Urinary bladder (tissue), 3 donors: ENCODE measurements at regions not wholly inside any gene's neighbourhood (a gene's known extent, or its start where the extent isn't known, plus 50 kb on each side); places are given as distances from the start of the nearest gene placed in this dataset.

Experiments
- DNase-seq: peaks from one replicate; pipeline ENCODE4 v3.0.0-alpha.2; 2015; ENCODE audit errors: extremely low spot score
- H3K27ac ChIP-seq: one replicate; pipeline ENCODE4 v1.5.1; 2013; ENCODE audit warnings: low read depth, mild to moderate bottlenecking, moderate library complexity
- H3K36me3 ChIP-seq: one replicate; pipeline ENCODE4 v1.6.1; 2013; ENCODE audit warnings: mild to moderate bottlenecking, moderate library complexity; ENCODE audit not compliant: insufficient read depth
- H3K4me1 ChIP-seq: one replicate; pipeline ENCODE4 v1.6.1; 2013; ENCODE audit warnings: mild to moderate bottlenecking, moderate library complexity; ENCODE audit not compliant: insufficient read depth
- H3K4me3 ChIP-seq: one replicate; pipeline ENCODE4 v1.5.1; 2013; ENCODE audit warnings: low read depth, low read length
- WGBS: extraction: QIAGEN DNeasy Blood & Tissue Kit; methylation state at CpG from one replicate; pipeline ENCODE4 v1.1.7; 2013; 5-methylcytosine and 5-hydroxymethylcytosine counted together
- donor health status: healthy with polysubstance abuse.
- donor health status: healthy.

DNA sequence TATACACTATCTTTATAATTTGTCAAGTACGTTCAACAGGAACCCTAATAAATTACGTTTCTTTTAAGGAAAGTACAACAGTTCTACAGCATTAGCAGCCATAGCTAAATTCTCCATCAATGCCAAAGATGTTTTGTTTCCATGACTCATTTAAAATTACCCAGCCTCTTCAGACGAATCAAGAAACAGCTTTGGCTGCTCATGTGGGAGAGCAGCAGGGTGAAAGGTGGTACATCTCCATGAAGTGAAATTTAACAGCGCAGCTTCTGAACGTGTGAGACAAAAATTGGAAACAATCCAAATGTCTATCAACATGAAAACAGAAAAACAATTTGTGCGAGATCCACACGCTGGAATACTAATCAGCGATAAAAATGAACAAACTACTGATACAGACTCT lies 327.3 kb upstream of the CDH6 start:
- Histone ChIP-seq H3K27ac (no peak overlapping the region), H3K4me3 (no peak overlapping the region), H3K36me3 (no peaks in the 10 kb centered on the region), H3K4me1 (no peaks in the 10 kb centered on the region)
- WGBS: 80% methylated on average over 8 of the region's 8 CpGs
- DNase-seq: no peak

DNA sequence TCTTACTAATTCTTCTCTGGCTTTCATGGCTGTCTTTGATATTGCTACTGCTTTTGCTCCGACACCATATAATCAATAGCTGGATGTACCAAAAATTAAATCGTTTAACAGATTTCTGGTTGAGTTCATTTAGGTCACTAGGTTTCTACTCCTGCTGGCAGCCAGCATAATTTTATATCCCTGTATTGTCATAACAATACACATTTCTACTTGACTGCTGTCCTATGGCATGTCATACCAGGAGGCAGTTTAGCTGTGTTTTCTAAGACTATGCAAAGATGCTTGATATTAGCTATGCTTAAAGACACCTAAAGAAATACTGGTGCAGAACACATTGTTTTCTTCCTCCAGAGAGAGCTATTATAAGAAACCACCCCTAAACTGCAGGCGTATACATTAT lies 337.2 kb upstream of the CDH6 start:
- Histone ChIP-seq H3K4me3 (no peak overlapping the region), H3K4me1 (no peaks in the 10 kb centered on the region), H3K36me3 (no peaks in the 10 kb centered on the region), H3K27ac (no peak overlapping the region)
- WGBS: 89% methylated on average over 3 of the region's 3 CpGs
- DNase-seq: no peak

DNA sequence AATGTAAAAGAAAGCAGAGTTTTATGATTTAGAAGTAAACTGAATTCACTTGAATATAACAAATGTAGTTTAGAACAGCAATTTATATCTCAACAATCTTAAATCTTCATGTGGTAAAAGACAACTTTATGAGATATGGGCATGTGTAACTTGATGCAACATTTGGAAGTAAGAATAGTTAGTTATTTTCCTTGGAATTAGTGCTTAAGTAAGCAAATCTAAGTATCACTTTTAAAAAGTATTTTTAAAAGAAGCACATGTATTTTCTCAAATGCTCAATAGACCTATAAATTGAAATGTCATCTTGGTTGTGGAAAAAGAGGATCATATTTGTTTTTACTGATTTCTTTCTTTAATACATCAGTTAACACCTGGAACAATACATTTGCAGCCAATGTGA lies 340.3 kb upstream of the CDH6 start:
- no peak for DNase-seq
- Histone ChIP-seq H3K4me3 (no peak overlapping the region), H3K27ac (no peak overlapping the region), H3K36me3 (no peaks in the 10 kb centered on the region), H3K4me1 (no peaks in the 10 kb centered on the region)

DNA sequence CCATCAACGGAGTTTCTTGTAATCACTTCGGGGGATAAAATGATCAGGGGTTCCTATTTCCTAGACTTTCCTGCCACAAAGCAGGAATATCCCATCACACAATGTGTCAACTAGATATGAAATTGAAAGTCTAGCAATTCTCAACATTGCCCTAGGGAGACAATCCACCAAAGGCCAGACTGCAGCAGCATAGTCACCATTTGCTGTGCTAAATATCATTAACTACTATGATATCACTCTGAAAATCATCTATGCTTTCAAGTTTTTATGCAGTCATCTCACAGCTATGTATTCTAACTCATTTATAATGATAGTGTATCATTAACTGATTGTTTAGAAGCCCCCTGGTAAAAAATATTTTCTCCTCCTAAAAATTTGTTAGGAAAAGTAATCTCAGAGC lies 342.6 kb upstream of the CDH6 start:
- Histone ChIP-seq H3K27ac (no peak overlapping the region), H3K36me3 (no peaks in the 10 kb centered on the region), H3K4me3 (no peak overlapping the region), H3K4me1 (no peaks in the 10 kb centered on the region)
- DNase-seq: no peak
- WGBS: 97% methylated on average over 2 of the region's 2 CpGs

DNA sequence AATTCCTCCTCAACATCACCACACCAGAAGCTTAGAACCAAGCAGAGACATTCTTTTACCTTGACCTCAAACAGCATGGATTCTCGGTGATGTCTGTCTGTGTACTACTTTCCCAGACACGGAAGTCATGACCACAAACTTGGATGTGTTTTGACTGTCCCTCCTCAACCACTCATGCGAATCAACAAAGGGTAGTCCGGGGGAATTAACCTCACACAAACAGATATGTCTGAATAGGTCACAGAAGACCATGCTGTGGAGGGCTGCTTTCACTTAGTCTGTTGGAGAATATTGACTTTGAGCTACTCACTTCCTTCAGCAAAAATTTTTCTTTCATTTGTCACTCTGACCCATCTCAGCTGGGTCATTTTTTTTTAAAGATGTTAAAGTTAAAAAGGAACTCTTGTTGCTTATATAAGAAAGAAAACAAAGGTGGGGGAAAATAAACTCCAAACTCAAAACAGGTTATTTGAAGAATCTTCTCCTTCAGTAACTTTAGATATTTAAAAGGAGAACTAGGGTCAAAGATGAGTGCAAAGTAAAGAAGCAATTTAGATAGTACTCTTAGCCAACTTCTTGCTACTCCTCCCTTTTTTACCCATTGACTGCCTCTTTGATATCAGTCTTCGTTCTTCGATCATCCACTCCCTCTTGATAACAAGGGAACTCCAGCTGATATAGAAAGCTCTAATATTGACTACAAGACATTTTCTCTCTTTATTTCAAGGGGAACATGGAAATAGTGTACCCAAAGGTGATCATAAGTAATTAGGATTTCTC lies 343.4 kb upstream of the CDH6 start:
- Histone ChIP-seq H3K36me3 (no peaks in the 10 kb centered on the region), H3K27ac (no peak overlapping the region), H3K4me1 (no peaks in the 10 kb centered on the region), H3K4me3 (no peak overlapping the region)
- DNase-seq: no peak
- 74% methylated on average over 6 of the region's 6 CpGs for WGBS

DNA sequence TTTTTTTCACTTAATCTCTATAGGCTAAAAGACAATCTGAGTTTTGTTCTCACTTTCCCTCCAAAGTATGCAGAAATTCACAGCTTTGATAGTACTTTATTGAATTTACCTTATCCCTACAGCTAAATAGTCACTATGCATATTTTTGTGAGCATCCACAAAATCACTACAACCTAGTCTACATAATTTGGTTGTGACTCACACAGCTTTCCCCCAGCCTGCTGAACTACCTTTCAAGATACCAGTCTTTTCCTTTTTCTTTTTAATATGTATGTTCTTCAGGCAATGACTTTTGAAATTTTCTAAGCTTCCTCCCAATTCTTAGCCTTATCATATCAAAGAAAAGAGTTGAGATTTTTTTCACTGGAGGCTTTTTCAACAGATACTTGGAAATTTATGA lies 347.3 kb upstream of the CDH6 start:
- Histone ChIP-seq H3K27ac (no peak overlapping the region), H3K4me3 (no peak overlapping the region), H3K36me3 (no peaks in the 10 kb centered on the region), H3K4me1 (no peaks in the 10 kb centered on the region)
- no peak for DNase-seq

DNA sequence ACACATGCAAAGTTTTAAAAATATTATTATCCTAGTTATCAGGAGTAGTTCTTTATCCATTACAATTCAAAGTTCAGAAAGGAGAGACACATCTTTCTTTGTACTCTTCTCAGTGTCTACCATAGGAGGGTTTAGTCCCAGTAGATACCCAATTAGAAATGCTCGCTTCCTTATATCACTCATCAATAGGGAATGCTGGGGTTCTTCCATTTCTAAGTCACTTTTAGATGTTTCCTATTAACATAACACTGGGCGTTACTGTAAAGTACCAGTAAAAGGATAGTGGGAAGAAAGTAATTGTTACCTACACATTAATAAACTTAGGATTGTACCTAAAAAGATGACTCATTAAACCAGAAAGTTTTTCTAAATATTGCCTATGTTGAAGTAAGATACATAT lies 348.3 kb upstream of the CDH6 start:
- 49% methylated on average over 2 of the region's 2 CpGs for WGBS
- H3K27ac ChIP-seq: no peak overlapping the region

DNA sequence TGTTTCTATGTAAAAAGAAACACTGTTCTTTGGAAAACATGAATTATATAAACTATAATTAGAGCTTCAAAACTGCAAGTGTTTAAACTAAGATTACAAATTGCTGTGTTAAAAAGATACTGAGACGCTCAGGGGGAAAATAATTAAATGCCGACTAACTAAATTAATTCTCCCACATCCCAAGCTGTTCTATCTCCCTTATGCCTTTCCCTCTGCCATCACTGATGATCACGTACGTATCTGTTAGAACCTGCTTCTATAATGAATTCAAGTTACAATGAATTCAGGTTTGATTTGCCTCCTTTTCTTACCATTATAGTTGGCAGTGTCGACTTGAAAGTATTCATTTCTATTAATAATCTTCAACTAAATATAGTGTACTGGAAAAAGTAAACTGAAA lies 349.9 kb upstream of the CDH6 start:
- Histone ChIP-seq H3K4me3 (no peak overlapping the region), H3K36me3 (no peaks in the 10 kb centered on the region), H3K4me1 (no peaks in the 10 kb centered on the region), H3K27ac (no peak overlapping the region)
- 86% methylated on average over 5 of the region's 5 CpGs for WGBS
- no peak for DNase-seq

More for the DNA sequence above, 348.3 kb upstream of the CDH6 start:
- Histone ChIP-seq H3K4me1 (no peaks in the 10 kb centered on the region), H3K36me3 (no peaks in the 10 kb centered on the region), H3K4me3 (no peak overlapping the region)
- no peak for DNase-seq

DNA sequence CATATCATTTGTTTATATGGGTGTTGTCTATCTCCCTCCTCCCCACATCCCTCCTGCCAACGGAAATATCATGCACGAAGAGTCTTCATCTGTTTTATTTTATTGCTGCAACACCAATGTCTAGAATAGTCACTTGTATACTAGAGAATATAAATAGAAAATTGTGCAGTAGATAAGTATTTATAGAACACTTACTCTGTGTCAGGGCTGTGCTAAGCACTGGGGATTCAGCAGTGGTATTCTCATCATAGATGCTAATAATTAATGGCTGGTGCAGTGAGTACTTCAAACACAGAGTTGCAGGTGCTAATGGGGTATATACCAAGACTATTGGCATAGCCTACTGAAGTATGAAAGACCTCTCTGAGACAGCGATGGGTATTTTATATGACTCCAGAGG lies 353.5 kb upstream of the CDH6 start:
- no peaks in the 10 kb centered on the region for H3K36me3 ChIP-seq
- no peak overlapping the region for H3K4me3 ChIP-seq
- H3K27ac ChIP-seq: no peak overlapping the region
- H3K4me1 ChIP-seq: no peaks in the 10 kb centered on the region
- 34% methylated on average over 3 of the region's 3 CpGs for WGBS
- no peak for DNase-seq

DNA sequence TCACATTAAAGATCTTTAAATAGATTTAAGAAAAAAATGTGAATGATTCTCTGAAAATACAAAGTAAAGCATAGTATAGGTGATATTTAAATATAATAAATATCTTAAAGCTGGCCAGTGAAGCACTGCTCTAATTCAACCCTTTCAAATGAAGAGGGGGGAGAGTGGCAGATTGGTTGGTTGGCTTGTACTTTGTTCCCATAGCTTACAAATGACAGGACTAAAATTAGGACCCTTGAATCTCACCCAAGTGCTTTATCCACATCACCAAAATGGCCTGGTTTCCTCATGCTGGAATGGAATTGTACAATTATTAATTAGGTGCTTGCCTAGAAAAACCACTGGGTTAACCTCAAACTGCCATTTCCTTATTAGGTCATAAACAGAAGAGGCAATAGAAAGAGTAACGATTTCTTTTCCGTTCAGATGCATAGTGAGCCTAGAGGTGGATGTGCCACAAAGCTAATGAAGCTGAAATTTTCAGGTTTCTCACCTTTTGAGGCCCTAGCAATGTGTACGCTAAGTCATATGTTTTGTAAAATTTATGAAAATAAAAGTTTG lies 354.5 kb upstream of the CDH6 start:
- Histone ChIP-seq H3K4me1 (no peaks in the 10 kb centered on the region), H3K36me3 (no peaks in the 10 kb centered on the region), H3K4me3 (no peak overlapping the region), H3K27ac (no peak overlapping the region)
- 74% methylated on average over 3 of the region's 3 CpGs for WGBS
- no peak for DNase-seq

DNA sequence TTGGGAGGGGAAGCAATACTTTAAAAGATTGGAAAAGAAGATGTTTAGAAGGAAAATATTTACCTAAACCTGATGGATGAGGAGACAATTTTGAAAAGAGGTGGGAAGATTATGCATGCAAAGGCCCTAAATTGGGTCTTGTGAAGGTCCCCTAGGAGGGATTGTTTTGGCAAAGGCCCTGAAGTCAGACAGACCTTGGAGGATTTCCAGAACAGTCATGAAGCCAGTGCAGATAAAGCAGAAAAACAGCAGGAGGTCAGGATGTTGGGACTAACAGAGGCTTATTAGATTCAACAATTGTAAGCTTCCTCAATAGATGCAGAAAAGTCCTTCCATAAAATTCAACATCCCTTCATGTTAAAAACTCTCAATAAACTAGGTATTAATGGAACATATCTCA lies 361.0 kb upstream of the CDH6 start:
- no peak for DNase-seq
- Histone ChIP-seq H3K27ac (no peak overlapping the region), H3K36me3 (no peaks in the 10 kb centered on the region), H3K4me1 (no peaks in the 10 kb centered on the region), H3K4me3 (no peak overlapping the region)

DNA sequence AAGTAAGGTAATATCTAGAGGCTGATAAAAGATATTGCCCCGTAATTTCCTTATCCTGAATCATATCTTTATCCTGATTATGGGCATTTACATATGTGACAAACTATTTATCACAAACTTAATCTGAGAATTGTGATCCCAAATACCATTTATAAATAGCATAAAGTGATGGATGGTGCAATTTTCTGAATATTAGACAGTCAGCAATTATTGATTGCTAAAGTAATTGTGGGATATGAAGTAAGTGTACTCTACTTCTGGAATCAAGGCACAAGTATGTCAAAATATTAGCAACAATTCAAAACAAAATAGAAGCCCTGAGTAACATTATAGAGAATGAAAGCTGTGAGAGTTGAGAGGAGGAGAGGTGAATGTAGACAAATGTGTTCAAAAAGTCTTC lies 361.9 kb upstream of the CDH6 start:
- WGBS: 76% methylated on average over 1 of the region's 1 CpG

DNA sequence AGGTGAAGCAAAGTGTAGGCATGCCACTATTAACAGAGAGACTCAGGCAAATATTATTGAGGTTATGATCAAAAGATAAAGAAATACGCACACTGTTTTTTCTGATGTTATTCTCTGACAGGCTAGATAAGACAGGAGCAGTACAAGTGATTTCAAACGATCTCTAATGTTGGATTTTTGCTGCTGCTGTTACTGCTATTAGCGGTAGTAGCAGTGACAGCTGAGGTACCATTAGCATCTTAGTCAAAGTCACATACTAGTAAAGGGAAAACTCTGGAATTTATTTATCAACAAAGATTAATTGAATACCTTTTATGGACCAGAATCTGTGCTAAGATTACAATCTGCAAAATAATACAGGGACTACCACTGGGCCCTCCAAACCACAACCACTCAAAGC lies 362.4 kb upstream of the CDH6 start:
- DNase-seq: no peak
- no peaks in the 10 kb centered on the region for H3K4me1 ChIP-seq
- WGBS: 71% methylated on average over 3 of the region's 3 CpGs
- H3K36me3 ChIP-seq: no peaks in the 10 kb centered on the region
- no peak overlapping the region for H3K4me3 ChIP-seq
- H3K27ac ChIP-seq: no peak overlapping the region

More for the DNA sequence above, 361.9 kb upstream of the CDH6 start:
- no peak overlapping the region for H3K27ac ChIP-seq
- no peaks in the 10 kb centered on the region for H3K4me1 ChIP-seq
- no peak overlapping the region for H3K4me3 ChIP-seq
- H3K36me3 ChIP-seq: no peaks in the 10 kb centered on the region
- no peak for DNase-seq

DNA sequence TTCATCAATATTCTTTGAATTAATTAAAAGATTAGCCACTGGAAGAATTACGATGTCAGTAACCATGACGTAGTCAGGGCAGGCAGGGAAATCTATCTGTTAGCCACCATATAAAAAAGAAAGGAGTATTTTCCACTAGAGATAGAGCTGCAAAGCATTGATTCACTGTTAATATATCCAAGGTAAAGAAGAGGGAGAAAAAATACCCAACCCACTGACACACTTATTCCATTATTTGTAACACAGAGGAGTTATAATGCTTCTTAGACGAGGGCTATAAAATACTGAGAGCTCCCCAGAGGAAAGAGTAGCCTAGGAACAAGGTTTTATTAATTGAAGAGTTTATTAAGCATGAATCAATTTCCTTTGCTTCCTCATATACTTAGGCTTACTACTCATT lies 382.2 kb upstream of the CDH6 start:
- DNase-seq: no peak
- Histone ChIP-seq H3K4me3 (no peak overlapping the region), H3K27ac (no peak overlapping the region), H3K4me1 (no peaks in the 10 kb centered on the region), H3K36me3 (no peaks in the 10 kb centered on the region)
- 84% methylated on average over 3 of the region's 3 CpGs for WGBS

DNA sequence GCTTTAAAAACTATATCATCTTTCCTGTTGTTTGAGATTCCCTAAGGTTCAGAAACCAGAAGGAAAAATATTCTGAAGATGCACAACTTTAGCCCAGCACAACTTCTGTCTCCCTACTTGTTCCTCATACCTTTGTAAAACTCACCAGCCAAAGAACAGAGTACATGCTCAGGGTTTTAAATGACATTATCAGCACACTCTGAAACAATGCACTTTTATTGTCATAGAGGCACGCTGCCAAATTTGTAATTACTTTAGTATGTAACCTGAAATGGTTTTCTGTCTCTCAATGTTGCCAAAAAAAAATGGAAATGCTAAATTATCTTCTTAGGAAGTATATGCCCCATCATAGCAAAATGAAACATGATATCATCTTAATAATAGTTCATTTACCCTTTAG lies 383.6 kb upstream of the CDH6 start:
- H3K4me1 ChIP-seq: no peaks in the 10 kb centered on the region
- no peak overlapping the region for H3K4me3 ChIP-seq
- H3K27ac ChIP-seq: no peak overlapping the region
- no peak for DNase-seq
- no peaks in the 10 kb centered on the region for H3K36me3 ChIP-seq
- WGBS: 70% methylated on average over 1 of the region's 1 CpG
